ENCODE measurements at regions not wholly inside any gene's neighbourhood (a gene's known extent, or its start where the extent isn't known, plus 50 kb on each side); places are given as distances from the start of the nearest gene placed in this dataset.
A peak's percentile ranks its signal among the peaks of the same experiment; 100 is the strongest.

GRCh38 chr12:14148489-14149270 lies 167.3 kb upstream of the GRIN2B start:
- no peak for DNase-seq (ENCODE audit: low read depth)

DNA sequence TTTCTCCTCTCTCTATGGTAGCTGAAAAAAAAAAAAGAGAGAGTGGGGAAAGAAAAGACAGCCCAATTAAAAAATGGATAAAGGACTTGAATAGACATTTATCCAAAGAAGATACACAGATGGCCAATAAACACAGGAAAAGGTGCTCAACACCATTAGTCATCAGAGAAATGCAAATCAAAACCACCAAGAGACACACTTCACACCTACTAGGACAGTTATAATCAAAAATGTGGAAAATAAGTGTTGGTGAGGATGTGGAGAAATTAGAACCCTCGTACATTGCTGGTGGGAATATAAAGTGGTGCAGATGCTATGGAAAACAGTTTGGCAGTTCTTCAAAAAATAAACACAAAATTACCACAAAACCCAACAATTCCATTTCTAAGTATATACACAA lies 172.4 kb upstream of the GRIN2B start:
- no peak for DNase-seq (ENCODE audit: low read depth)

- no peak for DNase-seq (ENCODE audit: low read depth)
Measured at GRCh38 chr12:14156606-14157005, 175.2 kb upstream of the GRIN2B start.

GRCh38 chr12:14157088-14157747 lies 175.8 kb upstream of the GRIN2B start:
- no peak for DNase-seq (ENCODE audit: low read depth)

GRCh38 chr12:14164266-14164665 lies 182.9 kb upstream of the GRIN2B start:
- DNase-seq (ENCODE audit: low read depth): no peak

GRCh38 chr12:14167005-14167628 lies 185.7 kb upstream of the GRIN2B start:
- DNase-seq (ENCODE audit: low read depth): peak; percentile 53

DNA sequence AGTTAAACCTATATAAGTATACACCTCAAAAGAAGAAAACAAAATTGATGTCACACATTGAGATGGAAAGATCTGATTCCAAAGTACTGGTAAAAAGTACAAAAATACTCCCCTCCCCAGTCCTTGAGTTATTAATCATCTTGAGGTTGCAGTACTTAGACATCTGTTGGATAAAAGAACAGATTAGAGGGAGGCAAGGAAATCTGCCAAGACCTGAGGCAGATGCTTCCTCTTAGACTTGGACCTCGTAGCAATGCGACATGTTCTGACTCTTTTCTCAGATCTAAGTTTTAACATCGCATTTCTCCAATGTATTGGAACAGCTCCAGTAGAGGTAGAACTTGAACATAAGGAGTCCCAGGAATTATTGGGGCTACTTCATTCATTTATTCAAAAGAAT lies 187.9 kb upstream of the GRIN2B start:
- DNase-seq (ENCODE audit: low read depth): no peak

DNA sequence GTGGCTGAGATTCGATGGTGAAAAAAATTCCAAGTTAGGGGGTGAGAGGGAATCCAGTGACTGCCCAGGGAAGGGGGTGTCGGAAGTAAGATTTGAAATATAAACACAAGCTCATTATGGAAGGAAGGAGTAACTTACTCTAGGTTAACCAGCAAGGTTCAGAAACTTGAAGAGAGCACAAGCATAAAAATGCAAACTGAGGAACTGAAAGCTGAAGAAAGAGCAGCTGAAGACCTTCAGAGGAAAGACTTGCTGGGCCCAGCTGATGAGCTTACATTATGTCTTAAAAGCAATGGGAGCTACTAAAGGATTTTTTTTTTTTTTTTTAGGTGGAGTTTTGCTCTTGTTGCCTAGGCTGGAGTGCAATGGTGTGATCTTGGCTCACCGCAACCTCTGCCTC lies 189.7 kb upstream of the GRIN2B start:
- DNase-seq (ENCODE audit: low read depth): no peak

DNA sequence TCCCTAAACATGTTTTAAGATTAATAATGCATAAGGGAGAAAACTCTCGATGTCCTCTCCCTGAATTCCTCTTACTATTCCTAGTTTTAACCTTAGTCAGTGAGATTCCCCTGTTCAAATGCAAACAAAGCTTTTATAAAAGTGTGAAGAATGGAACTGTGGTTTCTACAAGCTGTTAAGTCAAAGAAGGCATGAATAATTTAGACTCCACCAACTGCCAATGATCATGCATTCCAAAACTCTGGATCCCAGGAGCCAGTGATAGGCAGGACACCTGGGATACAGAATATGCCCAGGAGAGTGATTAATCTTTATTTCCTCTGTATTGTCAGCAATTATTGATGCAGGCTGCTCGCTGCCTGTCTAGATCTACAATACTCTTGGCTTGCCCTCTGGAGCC lies 190.3 kb upstream of the ATF7IP start:
- DNase-seq (ENCODE audit: low read depth): no peak

DNA sequence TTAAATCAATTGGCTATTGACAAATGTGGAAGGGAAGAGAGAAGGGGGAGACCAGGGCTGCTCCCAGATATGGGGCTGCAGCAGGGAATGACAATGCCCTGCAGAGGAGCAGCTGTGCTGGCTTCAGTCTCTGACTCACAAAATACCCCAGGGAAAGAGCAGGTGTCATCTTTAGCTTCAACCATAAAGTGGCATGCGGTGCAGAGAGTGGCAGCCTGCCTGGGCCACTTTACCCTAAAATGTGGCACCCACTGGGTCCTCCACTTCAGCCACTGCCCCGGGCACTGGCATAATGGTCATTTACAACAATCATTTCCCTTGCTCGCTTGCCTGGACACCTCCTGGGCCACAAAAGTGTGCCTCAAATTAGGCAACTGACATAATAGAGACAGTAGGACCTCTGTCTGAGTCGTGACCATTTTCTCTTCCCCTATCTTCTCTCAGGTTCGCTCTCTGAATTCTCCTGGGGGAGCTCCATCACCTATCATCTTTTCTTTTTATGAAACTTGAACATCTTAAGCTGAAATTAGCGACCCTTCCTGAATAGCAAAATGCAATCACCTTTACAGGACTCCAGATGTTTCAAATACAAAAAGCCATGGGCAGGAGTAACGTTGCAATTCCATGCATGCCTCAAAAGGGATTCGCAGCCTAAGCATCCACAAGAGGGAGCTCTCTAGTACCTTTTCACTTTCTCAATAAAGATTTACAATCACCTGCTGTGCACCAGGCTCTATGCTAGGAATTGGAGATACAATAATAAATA lies 179.9 kb upstream of the ATF7IP start:
- peak; percentile 44 for DNase-seq (ENCODE audit: low read depth)

- DNase-seq (ENCODE audit: low read depth): no peak
Measured at GRCh38 chr12:14186193-14186502, 179.3 kb upstream of the ATF7IP start.

DNA sequence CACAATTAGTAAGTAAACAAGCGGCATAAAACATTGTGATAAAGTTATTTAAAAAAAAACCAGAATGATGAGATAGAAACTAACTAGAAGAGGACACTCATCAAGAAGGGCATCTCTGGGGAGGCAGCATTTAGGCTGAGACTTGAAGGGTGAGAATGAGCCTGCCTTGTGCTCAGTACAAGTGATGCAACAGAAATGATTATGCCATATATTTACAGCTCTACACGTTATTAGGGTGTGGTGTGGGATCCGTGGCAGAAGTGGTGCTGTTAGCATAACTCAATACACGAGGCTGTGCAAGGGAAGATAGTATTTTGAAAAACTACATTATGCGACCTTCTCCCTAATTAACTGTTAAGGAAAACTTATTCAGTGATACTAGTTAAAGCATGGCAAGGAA lies 178.5 kb upstream of the ATF7IP start:
- DNase-seq (ENCODE audit: low read depth): no peak

- no peak for DNase-seq (ENCODE audit: low read depth)
Measured at GRCh38 chr12:14187966-14188365, 177.5 kb upstream of the ATF7IP start.

DNA sequence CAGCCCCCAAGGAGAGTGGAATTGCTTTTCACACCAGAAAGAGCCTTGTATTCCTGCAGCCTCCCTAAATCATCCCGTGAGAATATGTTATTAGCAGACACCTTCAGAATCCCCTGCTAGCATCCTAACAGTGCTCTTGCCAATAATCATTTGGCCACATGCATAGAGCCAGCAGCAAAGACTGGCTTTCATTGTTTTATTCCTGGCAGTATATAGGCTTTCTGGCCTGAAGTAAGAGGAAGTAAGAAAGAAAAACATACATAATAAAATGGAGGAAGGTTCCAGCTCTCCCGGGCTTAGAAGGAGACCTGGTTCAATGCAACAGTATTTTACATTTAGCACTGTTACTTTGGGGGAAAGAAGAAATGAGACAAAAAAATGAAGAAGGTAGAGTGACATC lies 176.7 kb upstream of the ATF7IP start:
- DNase-seq (ENCODE audit: low read depth): no peak

- no peak for DNase-seq (ENCODE audit: low read depth)
Measured at GRCh38 chr12:14190694-14191093, 174.8 kb upstream of the ATF7IP start.

- no peak for DNase-seq (ENCODE audit: low read depth)
Measured at GRCh38 chr12:14191612-14192011, 173.9 kb upstream of the ATF7IP start.

GRCh38 chr12:14193639-14194038 lies 171.8 kb upstream of the ATF7IP start:
- DNase-seq (ENCODE audit: low read depth): no peak

DNA sequence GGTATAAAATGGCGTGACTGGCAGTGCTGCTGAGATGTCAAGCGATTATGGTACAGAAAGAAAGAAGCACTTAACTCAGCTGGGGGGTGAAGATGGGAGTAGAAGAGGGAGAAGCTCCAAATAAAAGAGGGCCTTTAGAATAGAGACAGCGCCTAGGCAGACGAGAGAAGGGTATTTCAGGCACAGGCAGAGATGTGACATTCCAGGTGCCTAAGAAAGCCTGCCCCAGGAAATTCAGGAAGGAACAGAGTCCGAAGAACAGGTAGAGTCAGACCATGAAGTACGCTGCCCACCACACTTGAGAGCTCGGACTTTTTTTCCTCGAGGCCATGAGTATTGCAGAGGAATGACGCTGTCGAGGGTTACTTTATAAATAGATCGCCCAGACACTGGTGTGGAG lies 170.9 kb upstream of the ATF7IP start:
- no peak for DNase-seq (ENCODE audit: low read depth)

- no peak for DNase-seq (ENCODE audit: low read depth)
Measured at GRCh38 chr12:14199455-14200198, 165.9 kb upstream of the ATF7IP start.

GRCh38 chr12:14200598-14200997 lies 164.9 kb upstream of the ATF7IP start:
- no peak for DNase-seq (ENCODE audit: low read depth)

GRCh38 chr12:14201291-14201690 lies 164.2 kb upstream of the ATF7IP start:
- DNase-seq (ENCODE audit: low read depth): no peak
